ENCODE measurements at regions not wholly inside any gene's neighbourhood (a gene's known extent, or its start where the extent isn't known, plus 50 kb on each side); places are given as distances from the start of the nearest gene placed in this dataset.

DNA sequence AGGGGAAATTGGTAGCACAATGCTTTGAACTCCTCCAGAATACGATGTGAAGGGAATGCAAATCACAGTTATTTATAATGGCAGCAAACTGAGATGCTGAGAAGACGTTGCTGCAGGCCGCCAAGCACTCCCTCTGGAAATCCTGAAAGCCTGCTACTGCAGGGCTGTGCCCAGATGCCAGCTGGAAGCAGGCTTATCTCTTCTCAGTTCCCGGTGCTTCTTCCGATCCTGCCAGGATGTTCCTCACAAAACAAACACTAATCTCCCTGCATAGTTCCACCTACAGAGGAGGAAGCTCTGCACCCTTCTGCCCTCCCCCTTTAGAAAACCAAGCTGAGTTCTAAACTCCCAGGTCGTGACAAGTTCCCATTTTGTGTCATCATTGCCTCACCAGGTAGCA, 201.7 kb upstream of the BCL6 start:
- Histone ChIP-seq H3K9ac (ENCODE audit: control insufficient read depth, insufficient read depth, low read length) (no peak overlapping the region), H3K36me3 (ENCODE audit: control insufficient read depth in 2 of 2, insufficient read depth in 2 of 2, low read length in 1 of 2) (no peaks in the 10 kb centered on the region), H3K4me1 (ENCODE audit: control insufficient read depth, insufficient read depth, low read length) (peaks cover 6% of the 10 kb centered on the region; the same call in 1 of the 2 replicates), H4K20me1 (ENCODE audit: control insufficient read depth, insufficient read depth) (no peaks in the 10 kb centered on the region), H3K9me3 (replicated peaks; ENCODE audit: control insufficient read depth, insufficient read depth, low read length) (no peaks in the 10 kb centered on the region; the same call in 2 of the 3 replicates), H3K27me3 (replicated peaks in 1 of 2; ENCODE audit: control insufficient read depth in 2 of 2, insufficient read depth in 2 of 2, low read length in 1 of 2) (peaks cover 18 to 20% of the 10 kb centered on the region in 2 experiments; a peak in 3 of 4 replicates), H3K27ac (ENCODE audit: control insufficient read depth, insufficient read depth) (no peak overlapping the region), H3K79me2 (ENCODE audit: control insufficient read depth, insufficient read depth, low read length) (no peaks in the 10 kb centered on the region), H3K4me2 (ENCODE audit: control insufficient read depth, insufficient read depth) (no peak overlapping the region), H3K4me3 (no peak overlapping the region), H2AFZ (ENCODE audit: control insufficient read depth, low read depth, low read length) (no peak overlapping the region)
- intact Hi-C loops (cut with micrococcal nuclease; ENCODE audit: unreplicated experiment): no loop called here
- ChIA-PET RAD21 (ENCODE audit: unreplicated experiment) (no interaction called here), POLR2A (interaction anchor here (1.1 kb wide), 2 partner anchors 10 to 147 kb away, joined by 3 to 4 read pairs; no protein-coding TSS in a partner anchor), CTCF (no interaction called here), SMC1A (ENCODE audit: uncharacterized antibody, unreplicated experiment) (interaction anchor here (1.3 kb wide), 1 partner anchor 12 kb away, joined by 3 read pairs; no protein-coding TSS in a partner anchor)
- in situ Hi-C loops (cut with MboI): no loop called here
- DNase-seq (ENCODE audit: low read depth, low spot score) (no peak), ATAC-seq (no peak), FAIRE-seq (no peak)
- no peak for TF ChIP-seq FOXK2 (IDR thresholded peaks at IDR 0.05)
- TF ChIP-seq ZSCAN29 (IDR thresholded peaks at IDR 0.05): no peak
- WGBS (ENCODE audit: insufficient coverage, insufficient replicate concordance, low lambda C conversion rate, missing lambda C conversion rate): 17% methylated on average over 6 of the region's 6 CpGs
- BruUV-seq (replicated peaks): no TSS peak

DNA sequence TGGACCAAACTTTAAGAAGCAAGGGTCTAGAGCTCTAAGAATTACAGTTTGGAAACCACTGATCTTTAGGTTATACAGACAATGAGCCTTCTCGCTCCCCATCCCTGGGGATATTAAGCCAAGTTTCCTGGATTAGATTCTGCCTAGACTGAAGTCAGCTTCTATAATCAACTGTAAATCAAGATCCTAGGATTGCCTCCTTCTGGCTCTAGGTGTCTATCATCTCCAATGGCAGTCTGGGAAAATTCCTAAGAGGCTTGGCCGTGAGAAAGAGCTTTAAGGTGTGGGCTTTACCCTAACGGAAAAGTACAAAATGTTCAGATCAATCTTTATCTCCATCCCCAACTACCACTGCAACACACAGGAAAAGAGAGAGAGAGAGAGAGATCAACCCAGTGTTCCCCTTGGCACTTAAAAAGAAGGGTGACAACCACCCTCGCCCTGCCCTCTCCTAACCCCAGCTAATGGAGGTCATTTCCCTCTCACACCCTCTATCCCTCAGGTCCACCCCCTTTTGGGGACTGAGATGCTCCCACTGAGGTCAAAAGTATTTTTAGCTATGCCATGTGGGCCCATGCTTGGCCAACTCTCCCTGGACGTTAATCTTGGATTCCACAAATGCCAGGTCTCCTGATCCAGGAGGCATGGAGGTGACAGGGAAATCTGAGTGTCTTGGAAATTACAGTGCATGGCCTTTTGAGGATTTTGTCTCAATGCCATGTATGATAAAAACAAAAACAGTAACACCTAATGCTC, 202.8 kb upstream of the BCL6 start:
- in situ Hi-C loops (cut with MboI) (no loop called here), intact Hi-C loops (cut with micrococcal nuclease; ENCODE audit: unreplicated experiment) (no loop called here)
- CTCF ChIA-PET: interaction anchor here (0.7 to 0.8 kb wide), 2 partner anchors 17 to 210 kb away, joined by 3 read pairs; no protein-coding TSS in a partner anchor
- ATAC-seq (no peak), FAIRE-seq (no peak), DNase-seq (ENCODE audit: low read depth, low spot score) (no peak)
- H3K36me3 ChIP-seq (ENCODE audit: control insufficient read depth in 2 of 2, insufficient read depth in 2 of 2, low read length in 1 of 2): no peaks in the 10 kb centered on the region
- H3K9ac ChIP-seq (ENCODE audit: control insufficient read depth, insufficient read depth, low read length): no peak overlapping the region
- POLR2A ChIA-PET: interaction anchor here (1.1 kb wide), 1 partner anchor 148 kb away, joined by 3 read pairs; no protein-coding TSS in a partner anchor
- H3K27me3 ChIP-seq (replicated peaks in 1 of 2; ENCODE audit: control insufficient read depth in 2 of 2, insufficient read depth in 2 of 2, low read length in 1 of 2): peaks cover 15 to 18% of the 10 kb centered on the region in 2 experiments; a peak in 3 of 4 replicates
- RAD21 ChIA-PET (ENCODE audit: unreplicated experiment): interaction anchor here (1.1 kb wide), 1 partner anchor 198 kb away, joined by 3 read pairs; no protein-coding TSS in a partner anchor
- WGBS (ENCODE audit: insufficient coverage, insufficient replicate concordance, low lambda C conversion rate, missing lambda C conversion rate): 47% methylated on average over 5 of the region's 5 CpGs
- no peak overlapping the region for H3K4me3 ChIP-seq
- no peak overlapping the region for H2AFZ ChIP-seq (ENCODE audit: control insufficient read depth, low read depth, low read length)
- no peak overlapping the region for H3K27ac ChIP-seq (ENCODE audit: control insufficient read depth, insufficient read depth)
- H3K4me1 ChIP-seq (ENCODE audit: control insufficient read depth, insufficient read depth, low read length): no peaks in the 10 kb centered on the region
- no peak overlapping the region for H3K4me2 ChIP-seq (ENCODE audit: control insufficient read depth, insufficient read depth)
- TF ChIP-seq IRF4 (IDR thresholded peaks at IDR 0.05; ENCODE audit: low read depth, low read length) (no peak), RBBP5 (conservative IDR thresholded peaks at IDR 0.05) (no peak), EP300 (IDR thresholded peaks at IDR 0.05; ENCODE audit: borderline replicate concordance in 1 of 2, control insufficient read depth in 1 of 2, low read depth in 2 of 2, low read length in 2 of 2) (no peak), CBX3 (IDR thresholded peaks at IDR 0.05; ENCODE audit: borderline replicate concordance, low read depth) (no peak), BRCA1 (IDR thresholded peaks at IDR 0.05; ENCODE audit: low read depth, low read length) (no peak), TCF12 (IDR thresholded peaks at IDR 0.05; ENCODE audit: low read depth, low read length) (no peak)
- TF ChIP-seq, protein P1, sequence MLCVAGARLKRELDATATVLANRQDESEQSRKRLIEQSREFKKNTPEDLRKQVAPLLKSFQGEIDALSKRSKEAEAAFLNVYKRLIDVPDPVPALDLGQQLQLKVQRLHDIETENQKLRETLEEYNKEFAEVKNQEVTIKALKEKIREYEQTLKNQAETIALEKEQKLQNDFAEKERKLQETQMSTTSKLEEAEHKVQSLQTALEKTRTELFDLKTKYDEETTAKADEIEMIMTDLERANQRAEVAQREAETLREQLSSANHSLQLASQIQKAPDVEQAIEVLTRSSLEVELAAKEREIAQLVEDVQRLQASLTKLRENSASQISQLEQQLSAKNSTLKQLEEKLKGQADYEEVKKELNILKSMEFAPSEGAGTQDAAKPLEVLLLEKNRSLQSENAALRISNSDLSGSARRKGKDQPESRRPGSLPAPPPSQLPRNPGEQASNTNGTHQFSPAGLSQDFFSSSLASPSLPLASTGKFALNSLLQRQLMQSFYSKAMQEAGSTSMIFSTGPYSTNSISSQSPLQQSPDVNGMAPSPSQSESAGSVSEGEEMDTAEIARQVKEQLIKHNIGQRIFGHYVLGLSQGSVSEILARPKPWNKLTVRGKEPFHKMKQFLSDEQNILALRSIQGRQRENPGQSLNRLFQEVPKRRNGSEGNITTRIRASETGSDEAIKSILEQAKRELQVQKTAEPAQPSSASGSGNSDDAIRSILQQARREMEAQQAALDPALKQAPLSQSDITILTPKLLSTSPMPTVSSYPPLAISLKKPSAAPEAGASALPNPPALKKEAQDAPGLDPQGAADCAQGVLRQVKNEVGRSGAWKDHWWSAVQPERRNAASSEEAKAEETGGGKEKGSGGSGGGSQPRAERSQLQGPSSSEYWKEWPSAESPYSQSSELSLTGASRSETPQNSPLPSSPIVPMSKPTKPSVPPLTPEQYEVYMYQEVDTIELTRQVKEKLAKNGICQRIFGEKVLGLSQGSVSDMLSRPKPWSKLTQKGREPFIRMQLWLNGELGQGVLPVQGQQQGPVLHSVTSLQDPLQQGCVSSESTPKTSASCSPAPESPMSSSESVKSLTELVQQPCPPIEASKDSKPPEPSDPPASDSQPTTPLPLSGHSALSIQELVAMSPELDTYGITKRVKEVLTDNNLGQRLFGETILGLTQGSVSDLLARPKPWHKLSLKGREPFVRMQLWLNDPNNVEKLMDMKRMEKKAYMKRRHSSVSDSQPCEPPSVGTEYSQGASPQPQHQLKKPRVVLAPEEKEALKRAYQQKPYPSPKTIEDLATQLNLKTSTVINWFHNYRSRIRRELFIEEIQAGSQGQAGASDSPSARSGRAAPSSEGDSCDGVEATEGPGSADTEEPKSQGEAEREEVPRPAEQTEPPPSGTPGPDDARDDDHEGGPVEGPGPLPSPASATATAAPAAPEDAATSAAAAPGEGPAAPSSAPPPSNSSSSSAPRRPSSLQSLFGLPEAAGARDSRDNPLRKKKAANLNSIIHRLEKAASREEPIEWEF (IDR thresholded peaks at IDR 0.05; ENCODE audit: insufficient replicate concordance, low read depth, low read length): no peak
- no peaks in the 10 kb centered on the region for H4K20me1 ChIP-seq (ENCODE audit: control insufficient read depth, insufficient read depth)
- SMC1A ChIA-PET (ENCODE audit: uncharacterized antibody, unreplicated experiment): interaction anchor here (0.7 kb wide), 1 partner anchor 61 kb away, joined by 4 read pairs; no protein-coding TSS in a partner anchor
- H3K9me3 ChIP-seq (replicated peaks; ENCODE audit: control insufficient read depth, insufficient read depth, low read length): no peaks in the 10 kb centered on the region; the same call in 2 of the 3 replicates
- no TSS peak for BruUV-seq (replicated peaks)
- H3K79me2 ChIP-seq (ENCODE audit: control insufficient read depth, insufficient read depth, low read length): no peaks in the 10 kb centered on the region
